K562 (cell line): ENCODE measurements at regions not wholly inside any gene's neighbourhood (a gene's known extent, or its start where the extent isn't known, plus 50 kb on each side); places are given as distances from the start of the nearest gene placed in this dataset.
A peak's percentile ranks its signal among the peaks of the same experiment; 100 is the strongest.

Experiments
- ATAC-seq: fragments of 200-7000 bp; cut with Tn5 transposase; 3 replicates; pipeline ENCODE4 v1.9.1; 2020; ENCODE audit warnings: moderate library complexity
- BruUV-seq: library from RNA; stranded (reverse); fragments of 400-500 nt; replicated peaks from 2 replicates; lab custom pipeline; 2021; lab: Mats Ljungman, UMichigan
- CTCF ChIA-PET: fragments of 300-600 bp; formaldehyde crosslinking; extraction: SDS; loops from one replicate; lab custom pipeline; 2021; ENCODE audit warnings: low intra/inter-chr PET ratio; lab: Yijun Ruan, JAX
- POLR2A ChIA-PET: fragments of 300-600, 350-650 bp; sonication (Branson Sonifier 250); formaldehyde crosslinking; extraction: SDS; loops from one replicate; lab custom pipeline; 2021; ENCODE audit warnings: antibody characterized with exemption, inconsistent platforms; lab: Yijun Ruan, JAX
- DNase-seq, 4 experiments: peaks; one replicate each; pipeline versions ENCODE4 v3.0.0 to v3.0.0-alpha.2; 2011 to 2018; ENCODE audit warnings: low spot score in 3 of 4, mixed read lengths in 3 of 4; ENCODE audit errors: extremely low read depth in 1 of 4
- FAIRE-seq: peaks from 2 replicates; lab custom pipeline; 2011; peaks lifted over from hg19 to GRCh38; lab: Jason Lieb, UNC
- H2AFZ ChIP-seq: 2 replicates; pipeline ENCODE4 v1.6.0; 2011; ENCODE audit warnings: low read depth, low read length, control low read depth, inconsistent platforms
- H3K27ac ChIP-seq: fragments of 200-600 bp; 3 replicates; pipeline ENCODE4 v1.8.0; 2011; ENCODE audit warnings: low read depth, mild to moderate bottlenecking, control low read depth, inconsistent platforms, low read length, moderate library complexity, mixed read lengths; ENCODE audit errors: extremely low read depth
- H3K27me3 ChIP-seq, 2 experiments: fragments of 300-600 bp in 1 of 2; 2 replicates in 1 of 2; 3 replicates in 1 of 2; pipeline versions ENCODE4 v1.6.0 to v1.8.0; 2011; ENCODE audit warnings: inconsistent platforms in 2 of 2, low read length in 2 of 2, mild to moderate bottlenecking in 1 of 2, mixed read lengths in 1 of 2, moderate library complexity in 1 of 2; ENCODE audit not compliant: control insufficient read depth in 2 of 2, insufficient read depth in 2 of 2
- H3K36me3 ChIP-seq: fragments of 300-600 bp; 3 replicates; pipeline ENCODE4 v1.8.0; 2011; ENCODE audit warnings: mild to moderate bottlenecking, low read length, inconsistent platforms; ENCODE audit not compliant: control insufficient read depth, insufficient read depth
- H3K4me1 ChIP-seq, 2 experiments: fragments of 200-600 bp in 1 of 2; replicated peaks in 1 of 2; 2 replicates in 1 of 2; 3 replicates in 1 of 2; pipeline versions ENCODE4 v1.5.1 to v1.8.0; 2011; ENCODE audit warnings: inconsistent platforms in 2 of 2, low read length in 2 of 2, mild to moderate bottlenecking in 1 of 2, mixed read lengths in 1 of 2, moderate library complexity in 1 of 2; ENCODE audit not compliant: control insufficient read depth in 2 of 2, insufficient read depth in 2 of 2
- H3K4me2 ChIP-seq: 2 replicates; pipeline ENCODE4 v1.6.1; 2011; ENCODE audit warnings: low read length, control low read depth, inconsistent platforms, mixed read lengths; ENCODE audit not compliant: insufficient read depth
- H3K4me3 ChIP-seq: fragments of 200-600 bp; sonication (generic), shearing (Covaris generic); 2 replicates; pipeline ENCODE4 v1.5.1; 2016; ENCODE audit warnings: control low read depth, inconsistent platforms
- H3K79me2 ChIP-seq: fragments of 200-600 bp; 3 replicates; pipeline ENCODE4 v1.8.0; 2011; ENCODE audit warnings: low read length, inconsistent platforms; ENCODE audit not compliant: control insufficient read depth, insufficient read depth
- H3K9ac ChIP-seq, 2 experiments: 2 replicates each; pipeline versions ENCODE4 v1.6.0 to v1.6.1; 2011; ENCODE audit warnings: low read depth in 2 of 2, low read length in 2 of 2, control low read depth in 1 of 2, inconsistent platforms in 1 of 2, mild to moderate bottlenecking in 1 of 2, mixed read lengths in 1 of 2; ENCODE audit not compliant: insufficient read depth in 1 of 2
- H3K9me1 ChIP-seq: one replicate; pipeline ENCODE4 v1.6.0; 2011; ENCODE audit warnings: inconsistent platforms, mild to moderate bottlenecking, low read length, moderate library complexity; ENCODE audit not compliant: control insufficient read depth, insufficient read depth
- H3K9me3 ChIP-seq: replicated peaks from 2 replicates; pipeline ENCODE4 v1.5.1; 2011; ENCODE audit warnings: low read depth, low read length, inconsistent platforms; ENCODE audit not compliant: control insufficient read depth, insufficient read depth
- H4K20me1 ChIP-seq: replicated peaks from 2 replicates; pipeline ENCODE4 v1.6.1; 2011; ENCODE audit warnings: low read length, inconsistent platforms, mixed read lengths; ENCODE audit not compliant: control insufficient read depth, insufficient read depth
- ATF6 ChIP-seq: sonication (generic); formaldehyde crosslinking; IDR thresholded peaks from 2 replicates; pipeline ENCODE4 v1.4.0; 2020; ENCODE audit warnings: mild to moderate bottlenecking, missing genetic modification reagents
- BDP1 ChIP-seq: IDR thresholded peaks from 3 replicates; pipeline ENCODE4 v1.6.1; 2011; ENCODE audit not compliant: insufficient read length, insufficient read depth
- CHCHD3 ChIP-seq: fragments of 250-450 bp; sonication (Bioruptor Pico); IDR thresholded peaks from 2 replicates; pipeline ENCODE4 v2.1.2; 2022; ENCODE audit warnings: mild to moderate bottlenecking
- CLOCK ChIP-seq: fragments of 250-450 bp; sonication (Bioruptor Pico); IDR thresholded peaks from 2 replicates; pipeline ENCODE4 v1.4.0; 2020; ENCODE audit warnings: mild to moderate bottlenecking, moderate library complexity, borderline replicate concordance
- GABPA ChIP-seq: fragments of 200-800 bp; sonication (Bioruptor generic); conservative IDR thresholded peaks from 2 replicates; pipeline ENCODE4 v1.6.1; 2016; ENCODE audit warnings: low read depth, missing genetic modification characterization, missing compliant biosample characterization
- KHSRP ChIP-seq: fragments of 450-650 bp; IDR thresholded peaks from 2 replicates; pipeline ENCODE4 v1.6.1; 2017
- L3MBTL2 ChIP-seq: fragments of 450-650 bp; IDR thresholded peaks from 2 replicates; pipeline ENCODE4 v1.6.1; 2016; ENCODE audit warnings: mild to moderate bottlenecking, moderate library complexity
- POLR2AphosphoS2 ChIP-seq: IDR thresholded peaks from 2 replicates; pipeline ENCODE4 v1.6.1; 2012; ENCODE audit warnings: low read length, improper control_type of control experiment
- PRPF4 ChIP-seq: fragments of 200-400 bp; formaldehyde crosslinking; IDR thresholded peaks from one replicate; pipeline ENCODE4 v1.6.1; 2017; ENCODE audit warnings: low read length, low read depth, mild to moderate bottlenecking; ENCODE audit not compliant: insufficient read depth, poor library complexity, severe bottlenecking
- ZNF282 ChIP-seq: sonication (generic); formaldehyde crosslinking; IDR thresholded peaks from 2 replicates; pipeline ENCODE4 v1.8.1; 2023; ENCODE audit warnings: missing genetic modification reagents
- ZNF354B ChIP-seq: fragments of 250-450 bp; sonication (Bioruptor Pico); IDR thresholded peaks from 2 replicates; pipeline ENCODE4 v1.4.0; 2020
- ZNF408 ChIP-seq: fragments of 250-450 bp; sonication (Bioruptor Pico); IDR thresholded peaks from 2 replicates; pipeline ENCODE4 v1.4.0; 2020; ENCODE audit warnings: low read depth, mild to moderate bottlenecking, moderate library complexity
- ZNF695 ChIP-seq: fragments of 450-650 bp; formaldehyde crosslinking; IDR thresholded peaks from 2 replicates; pipeline ENCODE4 v1.4.0; 2020; ENCODE audit warnings: mild to moderate bottlenecking, moderate library complexity
- in situ Hi-C: fragments of 300-500 bp; cut with MboI; formaldehyde crosslinking; loops from 4 replicates; pipeline ENCODE4 v1.15.0; 2018; ENCODE audit warnings: inconsistent platforms, mixed read lengths
- intact Hi-C: fragments of 100-400 bp; cut with micrococcal nuclease; formaldehyde crosslinking; loops from 2 replicates; pipeline ENCODE4 v1.14.2; 2022
- TF ChIP-seq, protein P1 (sequence below): fragments of 450-650 bp; IDR thresholded peaks from 2 replicates; pipeline ENCODE4 v1.6.1; 2016; ENCODE audit warnings: antibody characterized with exemption
- TF ChIP-seq, protein P2 (sequence below), 3 experiments: IDR thresholded peaks in 2 of 3; conservative IDR thresholded peaks in 1 of 3; 2 replicates each; pipeline ENCODE4 v1.5.1; 2011 to 2012; ENCODE audit warnings: low read length in 3 of 3, mild to moderate bottlenecking in 3 of 3, control low read depth in 2 of 3, improper control_type of control experiment in 1 of 3, inconsistent platforms in 1 of 3, low read depth in 1 of 3, mixed read lengths in 1 of 3, moderate library complexity in 1 of 3; ENCODE audit not compliant: insufficient read depth in 2 of 3

DNA sequence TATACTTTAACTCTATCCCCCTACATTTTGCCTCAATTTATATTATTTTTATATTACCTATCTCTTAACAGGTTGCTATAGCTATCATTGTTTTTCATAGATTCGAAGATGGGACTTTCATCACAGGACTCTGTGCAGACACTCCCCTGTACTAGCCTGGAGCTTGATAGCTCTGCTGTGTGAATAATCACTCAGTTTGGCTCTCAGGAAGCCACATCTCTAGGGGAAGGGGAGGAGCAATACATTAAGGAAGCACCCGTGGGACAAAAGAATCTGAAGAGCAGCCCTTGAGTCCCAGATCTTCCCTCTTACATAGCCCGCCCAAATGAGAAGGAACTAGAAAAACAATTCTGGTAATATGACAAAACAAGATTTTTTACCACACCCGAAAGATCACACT is 114.3 kb upstream of the FXR1 start (continued):
- TF ChIP-seq CLOCK (CRISPR knock-in tag) (no peak), ZNF354B (no peak)

DNA sequence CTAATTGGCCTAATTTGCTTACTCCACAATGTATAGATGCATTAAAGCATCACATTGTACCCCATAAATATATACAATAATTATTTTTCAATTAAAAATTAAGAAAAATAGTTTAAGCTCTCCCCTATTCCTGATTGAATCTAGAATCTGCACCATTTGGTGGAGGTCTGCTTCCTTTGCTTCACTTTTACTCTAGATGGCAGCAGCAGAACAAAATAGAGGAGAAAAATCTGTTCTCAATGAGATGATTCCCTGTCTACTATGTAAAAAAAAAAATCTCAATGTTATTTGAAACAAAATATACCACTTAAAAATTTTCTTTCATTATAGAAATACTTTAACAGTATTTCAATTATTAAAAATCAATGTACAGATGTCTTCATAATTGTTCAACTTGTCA is 109.6 kb upstream of the FXR1 start:
- BruUV-seq = no TSS peak
- Histone ChIP-seq H3K4me2 (no peak overlapping the region), H3K9me3 (no peaks in the 10 kb centered on the region), H3K36me3 (no peaks in the 10 kb centered on the region), H3K27me3 (no peaks in the 10 kb centered on the region), H3K4me1 (no peaks in the 10 kb centered on the region), H3K9ac (no peak overlapping the region), H3K79me2 (no peaks in the 10 kb centered on the region), H4K20me1 (no peaks in the 10 kb centered on the region), H3K27ac (no peak overlapping the region), H3K4me3 (no peak overlapping the region), H3K9me1 (no peaks in the 10 kb centered on the region), H2AFZ (no peak overlapping the region)
- CTCF ChIA-PET = no interaction called here
- intact Hi-C loops = loop anchor here (10.0 kb wide), 3 partner anchors 182 to 1882 kb away; partner anchors contain the start of gene DNAJC19
- ATAC-seq (peak; percentile 69; the same call in 2 of the 3 replicates), FAIRE-seq (no peak), DNase-seq (peak in 2 of 4 experiments; percentile 14 to 15)
- in situ Hi-C loops = loop anchor here (25.0 kb wide), 1 partner anchor 1884 kb away; no protein-coding TSS in a partner anchor
- POLR2A ChIA-PET = no interaction called here
- TF ChIP-seq GABPA (no peak), POLR2AphosphoS2 (no peak), PRPF4 (no peak), KHSRP (no peak), CHCHD3 (CRISPR knock-in tag) (no peak), ZNF282 (CRISPR knock-in tag) (no peak), BDP1 (no peak), L3MBTL2 (no peak), ATF6 (CRISPR knock-in tag) (no peak), ZNF695 (CRISPR knock-in tag) (no peak), ZNF408 (CRISPR knock-in tag) (no peak)
- TF ChIP-seq, protein P1, sequence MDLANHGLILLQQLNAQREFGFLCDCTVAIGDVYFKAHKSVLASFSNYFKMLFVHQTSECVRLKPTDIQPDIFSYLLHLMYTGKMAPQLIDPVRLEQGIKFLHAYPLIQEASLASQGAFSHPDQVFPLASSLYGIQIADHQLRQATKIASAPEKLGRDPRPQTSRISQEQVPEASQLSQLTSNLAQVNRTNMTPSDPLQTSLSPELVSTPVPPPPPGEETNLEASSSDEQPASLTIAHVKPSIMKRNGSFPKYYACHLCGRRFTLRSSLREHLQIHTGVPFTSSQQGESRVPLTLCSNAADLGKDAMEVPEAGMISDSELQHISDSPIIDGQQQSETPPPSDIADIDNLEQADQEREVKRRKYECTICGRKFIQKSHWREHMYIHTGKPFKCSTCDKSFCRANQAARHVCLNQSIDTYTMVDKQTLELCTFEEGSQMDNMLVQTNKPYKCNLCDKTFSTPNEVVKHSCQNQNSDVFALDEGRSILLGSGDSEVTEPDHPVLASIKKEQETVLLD = no peak
- TF ChIP-seq, protein P2, sequence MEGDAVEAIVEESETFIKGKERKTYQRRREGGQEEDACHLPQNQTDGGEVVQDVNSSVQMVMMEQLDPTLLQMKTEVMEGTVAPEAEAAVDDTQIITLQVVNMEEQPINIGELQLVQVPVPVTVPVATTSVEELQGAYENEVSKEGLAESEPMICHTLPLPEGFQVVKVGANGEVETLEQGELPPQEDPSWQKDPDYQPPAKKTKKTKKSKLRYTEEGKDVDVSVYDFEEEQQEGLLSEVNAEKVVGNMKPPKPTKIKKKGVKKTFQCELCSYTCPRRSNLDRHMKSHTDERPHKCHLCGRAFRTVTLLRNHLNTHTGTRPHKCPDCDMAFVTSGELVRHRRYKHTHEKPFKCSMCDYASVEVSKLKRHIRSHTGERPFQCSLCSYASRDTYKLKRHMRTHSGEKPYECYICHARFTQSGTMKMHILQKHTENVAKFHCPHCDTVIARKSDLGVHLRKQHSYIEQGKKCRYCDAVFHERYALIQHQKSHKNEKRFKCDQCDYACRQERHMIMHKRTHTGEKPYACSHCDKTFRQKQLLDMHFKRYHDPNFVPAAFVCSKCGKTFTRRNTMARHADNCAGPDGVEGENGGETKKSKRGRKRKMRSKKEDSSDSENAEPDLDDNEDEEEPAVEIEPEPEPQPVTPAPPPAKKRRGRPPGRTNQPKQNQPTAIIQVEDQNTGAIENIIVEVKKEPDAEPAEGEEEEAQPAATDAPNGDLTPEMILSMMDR (IDR thresholded peaks at IDR 0.05 in 2 of 3, conservative IDR thresholded peaks at IDR 0.05 in 1 of 3; ENCODE audit: insufficient read depth in 2 of 3, low read depth in 1 of 3, low read length in 3 of 3) = peak; percentile 36 to 64 (median 38); a peak in 4 of 6 replicates
